GM23338 (cell line): ENCODE measurements at regions not wholly inside any gene's neighbourhood (a gene's known extent, or its start where the extent isn't known, plus 50 kb on each side); places are given as distances from the start of the nearest gene placed in this dataset.
"Not testable (repeated sequence)": the region's sequence is repeated elsewhere in the genome, so short reads cannot be mapped to it uniquely, and the experiment has no call there.

Experiments used
- ATAC-seq: fragments of 200-7000 bp; cut with Tn5 transposase; 3 replicates; pipeline ENCODE4 v1.9.1; 2020
- DNase-seq: peaks from one replicate; pipeline ENCODE4 v3.0.0-alpha.2; 2015; ENCODE audit warnings: low spot score
- H2AFZ ChIP-seq: fragments of 200-600 bp; sonication (generic); 2 replicates; pipeline ENCODE4 v1.8.0; 2016; ENCODE audit warnings: antibody characterized with exemption, mild to moderate bottlenecking, moderate library complexity
- H3F3A ChIP-seq: fragments of 200-600 bp; sonication (generic); replicated peaks from 2 replicates; pipeline ENCODE4 v1.8.0; 2017; ENCODE audit warnings: antibody characterized with exemption, mixed run types, low read depth
- H3K27ac ChIP-seq: fragments of 200-600 bp; sonication (generic); 2 replicates; pipeline ENCODE4 v1.6.1; 2016; ENCODE audit warnings: low read depth
- H3K27me3 ChIP-seq: fragments of 200-600 bp; sonication (generic); 2 replicates; pipeline ENCODE4 v1.8.0; 2016; ENCODE audit warnings: mild to moderate bottlenecking, mixed run types, moderate library complexity; ENCODE audit not compliant: insufficient read depth
- H3K36me3 ChIP-seq: fragments of 200-600 bp; sonication (generic); 2 replicates; pipeline ENCODE4 v1.8.0; 2016; ENCODE audit warnings: mild to moderate bottlenecking; ENCODE audit not compliant: insufficient read depth
- H3K4me1 ChIP-seq: fragments of 200-600 bp; sonication (generic); 2 replicates; pipeline ENCODE4 v1.8.0; 2016; ENCODE audit warnings: mild to moderate bottlenecking, moderate library complexity; ENCODE audit not compliant: insufficient read depth
- H3K4me2 ChIP-seq: fragments of 200-600 bp; sonication (generic); 2 replicates; pipeline ENCODE4 v1.7.1; 2017; ENCODE audit warnings: mixed run types
- H3K4me3 ChIP-seq: fragments of 200-600 bp; sonication (generic); 2 replicates; pipeline ENCODE4 v1.6.1; 2016; ENCODE audit warnings: mixed run types
- H3K79me2 ChIP-seq: fragments of 200-600 bp; sonication (generic); replicated peaks from 2 replicates; pipeline ENCODE4 v1.8.0; 2017; ENCODE audit warnings: mild to moderate bottlenecking; ENCODE audit not compliant: insufficient read depth
- H3K9me2 ChIP-seq: fragments of 200-600 bp; sonication (generic); 2 replicates; pipeline ENCODE4 v1.8.0; 2017; ENCODE audit not compliant: insufficient read depth
- H4K20me1 ChIP-seq: fragments of 200-600 bp; sonication (generic); replicated peaks from 2 replicates; pipeline ENCODE4 v1.8.0; 2017; ENCODE audit warnings: mild to moderate bottlenecking; ENCODE audit not compliant: insufficient read depth
- H3K27ac Mint-ChIP-seq: 2 replicates; pipeline ENCODE4 v1.8.0; 2020; ENCODE audit warnings: inconsistent platforms, mild to moderate bottlenecking, moderate library complexity, mixed read lengths
- H3K27me3 Mint-ChIP-seq: 3 replicates; pipeline ENCODE4 v1.8.0; 2022; ENCODE audit warnings: low read depth, mild to moderate bottlenecking, moderate library complexity, mixed read lengths, inconsistent platforms; ENCODE audit not compliant: insufficient read depth, poor library complexity
- H3K36me3 Mint-ChIP-seq: 3 replicates; pipeline ENCODE4 v1.8.0; 2021; ENCODE audit warnings: low read depth, mild to moderate bottlenecking, inconsistent platforms, moderate library complexity, mixed read lengths
- H3K4me1 Mint-ChIP-seq: 3 replicates; pipeline ENCODE4 v1.8.0; 2020; ENCODE audit warnings: mild to moderate bottlenecking, inconsistent platforms, mixed read lengths
- H3K4me3 Mint-ChIP-seq: 3 replicates; pipeline ENCODE4 v1.8.0; 2021; ENCODE audit warnings: moderate library complexity, mild to moderate bottlenecking, inconsistent platforms, mixed read lengths
- H3K9me3 Mint-ChIP-seq: 3 replicates; pipeline ENCODE4 v1.8.0; 2020; ENCODE audit warnings: moderate library complexity, mild to moderate bottlenecking, inconsistent platforms, mixed read lengths
- ETS1 ChIP-seq: IDR thresholded peaks from 2 replicates; pipeline ENCODE4 v1.6.1; 2016; ENCODE audit warnings: antibody characterized with exemption
- EZH2 ChIP-seq: fragments of 200-600 bp; sonication (generic); IDR thresholded peaks from one replicate; pipeline ENCODE4 v1.8.0; 2017; ENCODE audit warnings: antibody characterized with exemption, mild to moderate bottlenecking, low read depth; ENCODE audit not compliant: unreplicated experiment
- REST ChIP-seq: IDR thresholded peaks from one replicate; pipeline ENCODE4 v1.6.1; 2018; ENCODE audit warnings: antibody characterized with exemption; ENCODE audit not compliant: unreplicated experiment
- STAT1 ChIP-seq: IDR thresholded peaks from one replicate; pipeline ENCODE4 v1.6.1; 2016; ENCODE audit warnings: antibody characterized with exemption; ENCODE audit not compliant: unreplicated experiment

- not testable (repeated sequence) for H3K27ac ChIP-seq
These were observed 275.3 kb upstream of the DPP6 start for GRCh38 chr7:153776940-153777339.

GRCh38 chr7:153797363-153797762 lies 254.8 kb upstream of the DPP6 start:
- not testable (repeated sequence) for H3F3A ChIP-seq, H4K20me1 ChIP-seq, H3K27me3 ChIP-seq, H3K27me3 Mint-ChIP-seq, H3K9me2 ChIP-seq, H3K4me2 ChIP-seq, H3K36me3 ChIP-seq, H3K4me1 ChIP-seq, H3K27ac Mint-ChIP-seq, H3K4me3 Mint-ChIP-seq, H2AFZ ChIP-seq, DNase-seq, H3K27ac ChIP-seq, H3K4me3 ChIP-seq, ATAC-seq, H3K4me1 Mint-ChIP-seq, H3K79me2 ChIP-seq
- peaks cover 69% of the 10 kb centered on the region for H3K9me3 Mint-ChIP-seq
- peaks cover 13% of the 10 kb centered on the region; the same call in 2 of the 3 replicates for H3K36me3 Mint-ChIP-seq

More at GRCh38 chr7:153776940-153777339, 275.3 kb upstream of the DPP6 start:
- not testable (repeated sequence) for H3K4me3 Mint-ChIP-seq, H3K36me3 ChIP-seq, H2AFZ ChIP-seq, H3K4me1 ChIP-seq, ATAC-seq, H4K20me1 ChIP-seq, H3K9me2 ChIP-seq, H3K79me2 ChIP-seq, H3K27ac Mint-ChIP-seq, H3K27me3 Mint-ChIP-seq, H3K4me3 ChIP-seq, H3F3A ChIP-seq, H3K4me1 Mint-ChIP-seq, H3K36me3 Mint-ChIP-seq, H3K4me2 ChIP-seq, H3K27me3 ChIP-seq, DNase-seq
- peaks cover 52% of the 10 kb centered on the region for H3K9me3 Mint-ChIP-seq

GRCh38 chr7:153808117-153808516 lies 244.1 kb upstream of the DPP6 start:
- no peaks in the 10 kb centered on the region for H3F3A ChIP-seq
- Mint-ChIP-seq H3K36me3 (peaks cover 7% of the 10 kb centered on the region; the same call in 2 of the 3 replicates), H3K9me3 (peaks cover 56% of the 10 kb centered on the region), H3K4me1 (no peaks in the 10 kb centered on the region), H3K27ac (no peak overlapping the region), H3K4me3 (no peak overlapping the region), H3K27me3 (peaks cover 5% of the 10 kb centered on the region)
- no peaks in the 10 kb centered on the region for H4K20me1 ChIP-seq
- TF ChIP-seq EZH2 (no peak), STAT1 (no peak), REST (no peak), ETS1 (no peak)
- H3K9me2 ChIP-seq, result no peaks in the 10 kb centered on the region
- H3K27ac ChIP-seq, result no peak overlapping the region
- no peak overlapping the region for H2AFZ ChIP-seq
- H3K4me1 ChIP-seq, result no peaks in the 10 kb centered on the region
- no peaks in the 10 kb centered on the region for H3K79me2 ChIP-seq
- no peaks in the 10 kb centered on the region for H3K36me3 ChIP-seq
- no peak overlapping the region for H3K4me3 ChIP-seq
- H3K27me3 ChIP-seq, result no peaks in the 10 kb centered on the region
- no peak for ATAC-seq
- no peak for DNase-seq
- no peak overlapping the region for H3K4me2 ChIP-seq
